ENCODE measurements at regions not wholly inside any gene's neighbourhood (a gene's known extent, or its start where the extent isn't known, plus 50 kb on each side); places are given as distances from the start of the nearest gene placed in this dataset.

DNA sequence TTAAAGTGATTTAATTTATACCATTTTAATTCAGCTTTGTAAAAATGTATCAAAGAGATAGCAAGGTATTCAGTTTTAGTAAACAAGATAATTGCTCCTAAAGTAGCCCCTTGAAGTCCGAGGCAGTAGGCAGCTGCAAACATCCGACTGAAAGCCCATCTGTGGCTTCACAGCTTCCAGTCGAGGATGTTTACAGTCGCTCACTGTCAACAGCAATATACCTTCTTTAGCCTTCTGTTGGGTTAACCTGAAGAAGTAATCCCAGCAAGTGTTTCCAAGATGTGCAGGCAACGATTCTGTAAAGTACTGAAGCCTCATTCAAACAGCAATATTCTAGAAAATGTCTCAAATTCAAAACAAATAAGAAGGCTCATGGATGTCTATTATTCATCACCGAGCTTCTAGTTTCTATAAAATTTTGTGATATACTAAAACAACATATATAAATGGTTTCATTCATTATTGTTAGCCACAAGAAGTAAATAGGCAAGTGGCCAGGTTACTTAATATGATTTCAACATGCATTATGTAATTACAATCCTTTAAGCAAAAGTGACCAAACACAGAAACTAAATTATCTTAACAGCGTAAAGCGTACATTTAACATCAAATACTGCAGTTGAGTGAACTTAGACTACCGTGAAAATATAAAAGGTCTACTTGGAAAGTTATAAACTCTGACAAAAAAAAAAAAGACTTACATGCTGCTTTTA lies 115.0 kb downstream of the OGFRL1 start:
- TF ChIP-seq SNAI2 (CRISPR knock-in tag; IDR thresholded peaks at IDR 0.05) = no peak
- TF ChIP-seq TOX (CRISPR knock-in tag; IDR thresholded peaks at IDR 0.05; ENCODE audit: borderline replicate concordance) = no peak
- no peak for TF ChIP-seq CSDC2 (CRISPR knock-in tag; IDR thresholded peaks at IDR 0.05)
- no peak for TF ChIP-seq GLIS3 (CRISPR knock-in tag; IDR thresholded peaks at IDR 0.05)
- no peak for TF ChIP-seq CSRNP3 (CRISPR knock-in tag; IDR thresholded peaks at IDR 0.05)
- TF ChIP-seq TCF4 (CRISPR knock-in tag; IDR thresholded peaks at IDR 0.05; ENCODE audit: borderline replicate concordance) = no peak
- peak; percentile 37 for ATAC-seq

GRCh38 chr6:71404145-71404966 lies 115.7 kb downstream of the OGFRL1 start:
- peak; percentile 91 for ATAC-seq
- TF ChIP-seq ISL1 (CRISPR knock-in tag; IDR thresholded peaks at IDR 0.05) (peak; percentile 35; the same call in 1 of the 2 replicates), CSRNP3 (CRISPR knock-in tag; IDR thresholded peaks at IDR 0.05) (no peak), ARNTL (CRISPR knock-in tag; IDR thresholded peaks at IDR 0.05; ENCODE audit: borderline replicate concordance, low read depth) (no peak), CSDC2 (CRISPR knock-in tag; IDR thresholded peaks at IDR 0.05) (peak; percentile 41; the same call in 1 of the 2 replicates), TOX (CRISPR knock-in tag; IDR thresholded peaks at IDR 0.05; ENCODE audit: borderline replicate concordance) (peak; percentile 11; the same call in 1 of the 2 replicates), ZNF8 (CRISPR knock-in tag; IDR thresholded peaks at IDR 0.05) (no peak)
- TF ChIP-seq, protein P1, sequence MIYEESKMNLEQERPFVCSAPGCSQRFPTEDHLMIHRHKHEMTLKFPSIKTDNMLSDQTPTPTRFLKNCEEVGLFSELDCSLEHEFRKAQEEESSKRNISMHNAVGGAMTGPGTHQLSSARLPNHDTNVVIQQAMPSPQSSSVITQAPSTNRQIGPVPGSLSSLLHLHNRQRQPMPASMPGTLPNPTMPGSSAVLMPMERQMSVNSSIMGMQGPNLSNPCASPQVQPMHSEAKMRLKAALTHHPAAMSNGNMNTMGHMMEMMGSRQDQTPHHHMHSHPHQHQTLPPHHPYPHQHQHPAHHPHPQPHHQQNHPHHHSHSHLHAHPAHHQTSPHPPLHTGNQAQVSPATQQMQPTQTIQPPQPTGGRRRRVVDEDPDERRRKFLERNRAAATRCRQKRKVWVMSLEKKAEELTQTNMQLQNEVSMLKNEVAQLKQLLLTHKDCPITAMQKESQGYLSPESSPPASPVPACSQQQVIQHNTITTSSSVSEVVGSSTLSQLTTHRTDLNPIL (CRISPR knock-in tag; IDR thresholded peaks at IDR 0.05; ENCODE audit: low read depth) = peak; percentile 26; the same call in 1 of the 2 replicates

DNA sequence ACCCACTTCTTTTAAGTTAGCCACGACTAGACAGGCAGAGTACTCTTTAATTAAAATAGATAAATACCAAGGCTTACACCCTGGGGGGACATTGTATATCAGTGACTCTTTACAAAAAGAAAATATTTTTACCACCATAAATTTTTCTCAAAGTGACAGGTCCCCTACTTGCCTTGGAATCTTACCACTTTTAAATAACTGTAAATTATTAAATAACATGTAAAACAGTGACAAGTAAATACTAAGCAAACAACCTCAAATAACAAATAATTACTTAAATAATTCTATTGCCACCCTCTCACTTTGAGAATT lies 116.3 kb downstream of the OGFRL1 start:
- TF ChIP-seq ZNF70 (CRISPR knock-in tag; IDR thresholded peaks at IDR 0.05) (no peak), TCF4 (CRISPR knock-in tag; IDR thresholded peaks at IDR 0.05; ENCODE audit: borderline replicate concordance) (no peak), ESRRG (CRISPR knock-in tag; IDR thresholded peaks at IDR 0.05) (no peak), ZNF8 (CRISPR knock-in tag; IDR thresholded peaks at IDR 0.05) (no peak), SNAI2 (CRISPR knock-in tag; IDR thresholded peaks at IDR 0.05) (no peak), OSR1 (CRISPR knock-in tag; IDR thresholded peaks at IDR 0.05) (no peak), RARB (CRISPR knock-in tag; IDR thresholded peaks at IDR 0.05) (no peak), GLIS3 (CRISPR knock-in tag; IDR thresholded peaks at IDR 0.05) (no peak), ZNF565 (CRISPR knock-in tag; conservative IDR thresholded peaks at IDR 0.05; ENCODE audit: low read depth) (no peak)
- TF ChIP-seq, protein P2, sequence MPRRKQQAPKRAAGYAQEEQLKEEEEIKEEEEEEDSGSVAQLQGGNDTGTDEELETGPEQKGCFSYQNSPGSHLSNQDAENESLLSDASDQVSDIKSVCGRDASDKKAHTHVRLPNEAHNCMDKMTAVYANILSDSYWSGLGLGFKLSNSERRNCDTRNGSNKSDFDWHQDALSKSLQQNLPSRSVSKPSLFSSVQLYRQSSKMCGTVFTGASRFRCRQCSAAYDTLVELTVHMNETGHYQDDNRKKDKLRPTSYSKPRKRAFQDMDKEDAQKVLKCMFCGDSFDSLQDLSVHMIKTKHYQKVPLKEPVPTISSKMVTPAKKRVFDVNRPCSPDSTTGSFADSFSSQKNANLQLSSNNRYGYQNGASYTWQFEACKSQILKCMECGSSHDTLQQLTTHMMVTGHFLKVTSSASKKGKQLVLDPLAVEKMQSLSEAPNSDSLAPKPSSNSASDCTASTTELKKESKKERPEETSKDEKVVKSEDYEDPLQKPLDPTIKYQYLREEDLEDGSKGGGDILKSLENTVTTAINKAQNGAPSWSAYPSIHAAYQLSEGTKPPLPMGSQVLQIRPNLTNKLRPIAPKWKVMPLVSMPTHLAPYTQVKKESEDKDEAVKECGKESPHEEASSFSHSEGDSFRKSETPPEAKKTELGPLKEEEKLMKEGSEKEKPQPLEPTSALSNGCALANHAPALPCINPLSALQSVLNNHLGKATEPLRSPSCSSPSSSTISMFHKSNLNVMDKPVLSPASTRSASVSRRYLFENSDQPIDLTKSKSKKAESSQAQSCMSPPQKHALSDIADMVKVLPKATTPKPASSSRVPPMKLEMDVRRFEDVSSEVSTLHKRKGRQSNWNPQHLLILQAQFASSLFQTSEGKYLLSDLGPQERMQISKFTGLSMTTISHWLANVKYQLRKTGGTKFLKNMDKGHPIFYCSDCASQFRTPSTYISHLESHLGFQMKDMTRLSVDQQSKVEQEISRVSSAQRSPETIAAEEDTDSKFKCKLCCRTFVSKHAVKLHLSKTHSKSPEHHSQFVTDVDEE (CRISPR knock-in tag; IDR thresholded peaks at IDR 0.05) = no peak
- ATAC-seq = no peak

GRCh38 chr6:71405416-71405815 lies 116.8 kb downstream of the OGFRL1 start:
- ATAC-seq = no peak
- TF ChIP-seq POU6F1 (CRISPR knock-in tag; IDR thresholded peaks at IDR 0.05; ENCODE audit: borderline replicate concordance, low read depth) (no peak), ZFP30 (CRISPR knock-in tag; IDR thresholded peaks at IDR 0.05) (no peak), CSDC2 (CRISPR knock-in tag; IDR thresholded peaks at IDR 0.05) (no peak)

Data from SK-N-SH treated with all-trans-retinoic acid at 6 μM for 48 hours (cell line).